Progenitor cell of endocrine pancreas (in vitro differentiated cells): ENCODE measurements at regions not wholly inside any gene's neighbourhood (a gene's known extent, or its start where the extent isn't known, plus 50 kb on each side); places are given as distances from the start of the nearest gene placed in this dataset.

Experiments used
- DNase-seq: peaks from one replicate; pipeline ENCODE4 v3.0.0; 2021; ENCODE audit warnings: low spot score; ENCODE audit not compliant: unreplicated experiment
- H3K27ac Mint-ChIP-seq: 2 replicates; pipeline ENCODE4 v1.8.0; 2021; ENCODE audit warnings: mild to moderate bottlenecking, moderate library complexity, mixed read lengths
- H3K27me3 Mint-ChIP-seq: 2 replicates; pipeline ENCODE4 v1.8.0; 2021; ENCODE audit warnings: mixed read lengths
- H3K36me3 Mint-ChIP-seq: 2 replicates; pipeline ENCODE4 v1.8.0; 2022; ENCODE audit warnings: mixed read lengths; ENCODE audit not compliant: insufficient read depth
- H3K4me1 Mint-ChIP-seq: 2 replicates; pipeline ENCODE4 v1.8.0; 2021; ENCODE audit warnings: low read depth, mixed read lengths
- H3K4me3 Mint-ChIP-seq: 2 replicates; pipeline ENCODE4 v1.8.0; 2021; ENCODE audit warnings: low read depth, mild to moderate bottlenecking, moderate library complexity, mixed read lengths
- H3K9me3 Mint-ChIP-seq: 2 replicates; pipeline ENCODE4 v1.8.0; 2021; ENCODE audit warnings: low read depth, mixed read lengths
- TF ChIP-seq, protein P1 (sequence below): fragments of 200-600 bp; sonication (generic); IDR thresholded peaks from one replicate; pipeline ENCODE4 v1.5.0; 2021; ENCODE audit warnings: antibody characterized with exemption, mild to moderate bottlenecking; ENCODE audit not compliant: unreplicated experiment

DNA sequence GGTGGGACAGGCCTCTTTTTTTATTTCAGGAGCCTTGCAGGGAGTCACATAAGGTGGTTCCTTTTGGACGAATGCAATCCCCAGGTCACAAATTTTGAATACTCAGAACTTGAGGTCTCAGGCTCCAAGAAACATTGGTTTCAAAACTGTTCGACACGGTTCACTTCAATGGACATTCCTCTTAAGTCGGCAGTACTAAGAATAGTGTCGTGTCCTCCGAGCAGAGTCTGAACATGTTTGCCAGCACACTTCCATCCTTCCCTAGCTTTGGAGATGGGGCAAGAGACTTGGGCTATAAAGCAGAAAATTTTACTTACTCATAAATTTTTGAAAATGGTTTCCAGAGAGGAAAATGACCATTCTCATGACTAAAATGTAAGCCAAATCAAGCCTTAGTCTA, 265.4 kb downstream of the THBS2 start:
- H3K27me3 Mint-ChIP-seq: no peaks in the 10 kb centered on the region
- H3K27ac Mint-ChIP-seq: no peak overlapping the region
- TF ChIP-seq, protein P1, sequence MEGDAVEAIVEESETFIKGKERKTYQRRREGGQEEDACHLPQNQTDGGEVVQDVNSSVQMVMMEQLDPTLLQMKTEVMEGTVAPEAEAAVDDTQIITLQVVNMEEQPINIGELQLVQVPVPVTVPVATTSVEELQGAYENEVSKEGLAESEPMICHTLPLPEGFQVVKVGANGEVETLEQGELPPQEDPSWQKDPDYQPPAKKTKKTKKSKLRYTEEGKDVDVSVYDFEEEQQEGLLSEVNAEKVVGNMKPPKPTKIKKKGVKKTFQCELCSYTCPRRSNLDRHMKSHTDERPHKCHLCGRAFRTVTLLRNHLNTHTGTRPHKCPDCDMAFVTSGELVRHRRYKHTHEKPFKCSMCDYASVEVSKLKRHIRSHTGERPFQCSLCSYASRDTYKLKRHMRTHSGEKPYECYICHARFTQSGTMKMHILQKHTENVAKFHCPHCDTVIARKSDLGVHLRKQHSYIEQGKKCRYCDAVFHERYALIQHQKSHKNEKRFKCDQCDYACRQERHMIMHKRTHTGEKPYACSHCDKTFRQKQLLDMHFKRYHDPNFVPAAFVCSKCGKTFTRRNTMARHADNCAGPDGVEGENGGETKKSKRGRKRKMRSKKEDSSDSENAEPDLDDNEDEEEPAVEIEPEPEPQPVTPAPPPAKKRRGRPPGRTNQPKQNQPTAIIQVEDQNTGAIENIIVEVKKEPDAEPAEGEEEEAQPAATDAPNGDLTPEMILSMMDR: no peak
- H3K4me3 Mint-ChIP-seq: no peak overlapping the region
- DNase-seq: no peak
- H3K4me1 Mint-ChIP-seq: no peaks in the 10 kb centered on the region
- H3K36me3 Mint-ChIP-seq: no peaks in the 10 kb centered on the region
- H3K9me3 Mint-ChIP-seq: no peaks in the 10 kb centered on the region

GRCh38 chr6:168985705-168986104, 267.9 kb downstream of the THBS2 start:
- no peaks in the 10 kb centered on the region for H3K27me3 Mint-ChIP-seq
- H3K9me3 Mint-ChIP-seq: peaks cover 8% of the 10 kb centered on the region
- H3K36me3 Mint-ChIP-seq: peaks cover 2% of the 10 kb centered on the region
- DNase-seq: no peak
- TF ChIP-seq, protein P1: no peak
- no peak overlapping the region for H3K27ac Mint-ChIP-seq
- H3K4me3 Mint-ChIP-seq: no peak overlapping the region
- H3K4me1 Mint-ChIP-seq: no peaks in the 10 kb centered on the region

GRCh38 chr6:168983925-168984324, 269.7 kb downstream of the THBS2 start:
- DNase-seq: no peak
- H3K4me1 Mint-ChIP-seq: no peaks in the 10 kb centered on the region
- peaks cover 13% of the 10 kb centered on the region for H3K9me3 Mint-ChIP-seq
- H3K36me3 Mint-ChIP-seq: peaks cover 2% of the 10 kb centered on the region
- H3K27me3 Mint-ChIP-seq: no peaks in the 10 kb centered on the region
- no peak overlapping the region for H3K4me3 Mint-ChIP-seq
- no peak overlapping the region for H3K27ac Mint-ChIP-seq
- TF ChIP-seq, protein P1: no peak

DNA sequence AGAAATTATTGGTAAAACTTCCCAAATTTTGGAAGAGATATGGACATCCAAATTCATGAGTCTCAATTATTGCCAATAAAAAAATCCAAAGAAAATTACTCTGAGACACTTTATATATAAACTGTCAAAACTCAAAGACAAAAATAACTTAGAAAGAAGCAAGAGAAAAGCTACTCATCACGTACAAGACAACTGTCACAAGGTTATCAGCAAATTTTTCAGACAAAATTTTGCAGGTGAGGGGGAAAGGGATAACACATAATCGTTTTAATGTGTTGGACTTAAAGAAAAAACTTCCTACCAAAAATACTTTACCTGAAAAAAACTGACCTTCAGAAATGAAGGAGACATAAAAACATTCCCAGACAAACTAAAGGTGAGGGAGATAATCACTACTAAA, 272.5 kb downstream of the THBS2 start:
- Mint-ChIP-seq H3K4me1 (no peaks in the 10 kb centered on the region), H3K27ac (no peak overlapping the region), H3K9me3 (peaks cover 13% of the 10 kb centered on the region), H3K4me3 (no peak overlapping the region), H3K27me3 (no peaks in the 10 kb centered on the region), H3K36me3 (peaks cover 2% of the 10 kb centered on the region)
- DNase-seq: no peak
- TF ChIP-seq, protein P1: no peak

GRCh38 chr6:168979254-168979653, 274.4 kb downstream of the THBS2 start:
- TF ChIP-seq, protein P1: no peak
- Mint-ChIP-seq H3K4me3 (no peak overlapping the region), H3K27me3 (no peaks in the 10 kb centered on the region), H3K9me3 (peaks cover 13% of the 10 kb centered on the region), H3K27ac (no peak overlapping the region), H3K36me3 (peaks cover 2% of the 10 kb centered on the region), H3K4me1 (no peaks in the 10 kb centered on the region)
- no peak for DNase-seq
